Erythroblast (primary cell): ENCODE measurements at regions not wholly inside any gene's neighbourhood (a gene's known extent, or its start where the extent isn't known, plus 50 kb on each side); places are given as distances from the start of the nearest gene placed in this dataset.

ENCODE experiments used
- GATA1 ChIP-seq: IDR thresholded peaks from 2 replicates; pipeline ENCODE4 v1.6.1; 2011; ENCODE audit warnings: low read depth, mild to moderate bottlenecking, control low read depth, low read length, moderate library complexity
- POLR2A ChIP-seq: IDR thresholded peaks from 2 replicates; pipeline ENCODE4 v1.6.1; 2011; ENCODE audit warnings: mild to moderate bottlenecking, low read length

GRCh38 chr1:38131024-38131585, 84.5 kb upstream of the POU3F1 start:
- TF ChIP-seq POLR2A = no peak
- TF ChIP-seq GATA1 = no peak
